ENCODE measurements at regions not wholly inside any gene's neighbourhood (a gene's known extent, or its start where the extent isn't known, plus 50 kb on each side); places are given as distances from the start of the nearest gene placed in this dataset.

- TF ChIP-seq CTCF (IDR thresholded peaks at IDR 0.05), result no peak
- no peak for TF ChIP-seq POLR2A (IDR thresholded peaks at IDR 0.05)
These were observed 314.6 kb upstream of the GATB start for GRCh38 chr4:152075253-152075928.

Measured in esophagus squamous epithelium (tissue), 4 donors.